ENCODE measurements at regions not wholly inside any gene's neighbourhood (a gene's known extent, or its start where the extent isn't known, plus 50 kb on each side); places are given as distances from the start of the nearest gene placed in this dataset.

DNA sequence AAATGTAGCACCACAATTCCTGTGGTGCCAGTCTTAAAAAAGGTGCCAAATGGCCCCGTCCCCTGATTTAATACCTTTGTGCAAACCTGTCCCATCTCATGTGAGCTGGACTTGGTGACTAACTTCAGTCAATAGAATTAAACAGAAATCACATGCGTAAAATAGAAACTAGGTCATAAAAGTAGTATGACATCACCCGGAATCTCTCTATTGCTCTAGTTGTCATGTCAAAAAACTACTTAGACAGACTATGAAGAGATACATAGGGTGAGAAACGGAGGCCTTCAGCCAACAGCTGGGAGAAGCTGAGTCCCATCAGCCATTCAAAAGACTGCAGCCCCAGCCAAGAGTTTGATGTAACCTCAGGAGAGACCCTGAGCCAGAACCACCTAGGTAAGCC is 293.5 kb upstream of the HS3ST1 start:
- H3K4me1 ChIP-seq (ENCODE audit: control insufficient read depth in 5 of 5, insufficient read depth in 5 of 5, low read length in 5 of 5) = peaks cover 0 to 4% (median 0%) of the 10 kb centered on the region in 5 donors
- H3K9ac ChIP-seq (ENCODE audit: low read length in 5 of 5) = no peak overlapping the region
- H3K36me3 ChIP-seq (ENCODE audit: control insufficient read depth in 5 of 5, insufficient read depth in 5 of 5, low read length in 5 of 5) = no peaks in the 10 kb centered on the region
- H3K27ac ChIP-seq (ENCODE audit: low read depth, low read length) = no peak overlapping the region
- H3K27me3 ChIP-seq (ENCODE audit: control insufficient read depth in 5 of 5, insufficient read depth in 4 of 5, low read length in 5 of 5) = no peaks in the 10 kb centered on the region
- H3K4me3 ChIP-seq (ENCODE audit: low read depth in 1 of 5, low read length in 5 of 5) = no peak overlapping the region
- no peaks in the 10 kb centered on the region for H3K9me3 ChIP-seq (ENCODE audit: control insufficient read depth in 5 of 5, low read length in 5 of 5)

GRCh38 chr4:11720292-11720691 is 291.6 kb upstream of the HS3ST1 start:
- Histone ChIP-seq H3K4me3 (ENCODE audit: low read depth in 1 of 5, low read length in 5 of 5) (no peak overlapping the region), H3K27me3 (ENCODE audit: control insufficient read depth in 5 of 5, insufficient read depth in 4 of 5, low read length in 5 of 5) (no peaks in the 10 kb centered on the region), H3K36me3 (ENCODE audit: control insufficient read depth in 5 of 5, insufficient read depth in 5 of 5, low read length in 5 of 5) (no peaks in the 10 kb centered on the region)

GRCh38 chr4:11719879-11720278 is 291.2 kb upstream of the HS3ST1 start:
- H3K36me3 ChIP-seq (ENCODE audit: control insufficient read depth in 5 of 5, insufficient read depth in 5 of 5, low read length in 5 of 5) = no peaks in the 10 kb centered on the region

More at GRCh38 chr4:11720292-11720691, 291.6 kb upstream of the HS3ST1 start:
- Histone ChIP-seq H3K27ac (ENCODE audit: low read depth, low read length) (no peak overlapping the region), H3K4me1 (ENCODE audit: control insufficient read depth in 5 of 5, insufficient read depth in 5 of 5, low read length in 5 of 5) (peaks cover 0 to 4% (median 0%) of the 10 kb centered on the region in 5 donors), H3K9ac (ENCODE audit: low read length in 5 of 5) (no peak overlapping the region), H3K9me3 (ENCODE audit: control insufficient read depth in 5 of 5, low read length in 5 of 5) (no peaks in the 10 kb centered on the region)

DNA sequence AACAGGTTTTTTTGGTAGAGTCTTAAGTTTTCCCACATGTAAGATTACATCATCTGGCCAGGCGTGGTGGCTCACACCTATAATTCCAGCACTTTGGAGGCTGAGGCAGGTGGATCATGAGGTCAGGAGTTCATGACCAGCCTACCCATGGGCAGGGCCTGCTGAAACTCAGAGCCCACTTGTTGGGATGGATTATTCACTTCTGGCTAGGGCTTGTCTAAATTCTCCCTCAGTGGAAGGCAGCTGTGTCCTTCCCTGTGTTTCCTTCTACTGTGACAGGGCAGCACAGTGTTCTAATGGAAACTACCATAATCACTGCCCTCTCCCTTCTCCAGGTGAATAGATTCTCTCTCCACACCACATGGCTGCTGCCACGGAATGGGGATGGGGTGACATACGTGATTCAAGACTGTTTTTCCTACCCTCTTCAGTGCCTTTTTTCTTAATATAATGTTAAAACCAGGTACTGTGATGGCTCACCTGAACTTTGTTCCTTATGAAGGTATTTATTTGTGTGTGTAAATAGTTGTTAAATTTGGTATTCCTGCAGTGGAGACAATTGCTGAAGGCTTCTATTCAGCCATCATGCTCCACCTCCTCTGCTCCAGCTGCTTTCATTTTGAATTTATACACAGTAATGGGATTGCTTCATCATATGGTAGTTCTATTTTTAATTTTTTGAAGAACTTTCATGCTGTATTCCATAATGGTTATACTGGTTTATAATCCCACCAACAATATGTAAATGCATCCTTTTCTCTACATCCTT is 287.2 kb upstream of the HS3ST1 start:
- Histone ChIP-seq H3K27ac (ENCODE audit: low read depth, low read length) (no peak overlapping the region), H3K4me3 (ENCODE audit: low read depth in 1 of 5, low read length in 5 of 5) (no peak overlapping the region), H3K9me3 (ENCODE audit: control insufficient read depth in 5 of 5, low read length in 5 of 5) (no peaks in the 10 kb centered on the region), H3K27me3 (ENCODE audit: control insufficient read depth in 5 of 5, insufficient read depth in 4 of 5, low read length in 5 of 5) (no peaks in the 10 kb centered on the region), H3K4me1 (ENCODE audit: control insufficient read depth in 5 of 5, insufficient read depth in 5 of 5, low read length in 5 of 5) (peaks cover 0 to 4% (median 0%) of the 10 kb centered on the region in 5 donors), H3K36me3 (ENCODE audit: control insufficient read depth in 5 of 5, insufficient read depth in 5 of 5, low read length in 5 of 5) (no peaks in the 10 kb centered on the region), H3K9ac (ENCODE audit: low read length in 5 of 5) (no peak overlapping the region)

More at GRCh38 chr4:11719879-11720278, 291.2 kb upstream of the HS3ST1 start:
- Histone ChIP-seq H3K27ac (ENCODE audit: low read depth, low read length) (no peak overlapping the region), H3K9me3 (ENCODE audit: control insufficient read depth in 5 of 5, low read length in 5 of 5) (no peaks in the 10 kb centered on the region), H3K9ac (ENCODE audit: low read length in 5 of 5) (no peak overlapping the region), H3K4me3 (ENCODE audit: low read depth in 1 of 5, low read length in 5 of 5) (no peak overlapping the region), H3K4me1 (ENCODE audit: control insufficient read depth in 5 of 5, insufficient read depth in 5 of 5, low read length in 5 of 5) (peaks cover 0 to 4% (median 0%) of the 10 kb centered on the region in 5 donors), H3K27me3 (ENCODE audit: control insufficient read depth in 5 of 5, insufficient read depth in 4 of 5, low read length in 5 of 5) (no peaks in the 10 kb centered on the region)

DNA sequence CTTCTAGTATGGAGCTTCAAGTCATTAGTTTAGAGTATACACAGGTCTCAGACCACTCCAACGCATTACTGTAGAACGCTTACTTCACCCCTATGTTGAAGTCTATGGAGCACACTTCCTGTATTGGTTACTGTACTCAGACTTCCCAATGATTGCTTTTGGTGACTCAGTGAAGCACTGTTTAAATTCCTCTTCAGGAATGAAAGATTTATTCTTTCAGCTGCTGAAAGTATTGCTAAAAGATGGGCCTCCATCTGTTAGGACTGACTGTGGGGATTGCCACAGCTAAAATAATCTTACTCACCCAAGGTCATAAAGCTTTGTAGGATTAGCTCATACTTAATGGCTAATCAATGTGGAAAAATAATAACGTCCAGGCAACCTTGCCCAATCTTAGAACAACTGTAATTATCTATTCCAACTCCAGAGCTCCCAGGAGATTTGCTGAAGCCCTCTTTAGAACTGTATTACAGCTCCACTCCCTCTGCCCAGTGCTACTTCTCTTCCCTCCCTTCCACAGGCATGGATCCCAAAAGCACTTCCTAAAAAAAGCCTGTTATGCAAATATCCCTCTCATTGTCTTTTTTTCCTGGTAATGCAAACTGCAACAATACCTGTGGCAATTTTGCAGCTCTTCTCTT is 281.9 kb upstream of the HS3ST1 start:
- H3K4me1 ChIP-seq (ENCODE audit: control insufficient read depth in 5 of 5, insufficient read depth in 5 of 5, low read length in 5 of 5) = no peaks in the 10 kb centered on the region
- H3K27ac ChIP-seq (ENCODE audit: low read depth, low read length) = no peak overlapping the region
- H3K27me3 ChIP-seq (ENCODE audit: control insufficient read depth in 5 of 5, insufficient read depth in 4 of 5, low read length in 5 of 5) = no peaks in the 10 kb centered on the region
- H3K4me3 ChIP-seq (ENCODE audit: low read depth in 1 of 5, low read length in 5 of 5) = no peak overlapping the region
- peaks cover 0 to 5% (median 0%) of the 10 kb centered on the region in 5 donors for H3K9me3 ChIP-seq (ENCODE audit: control insufficient read depth in 5 of 5, low read length in 5 of 5)
- H3K9ac ChIP-seq (ENCODE audit: low read length in 5 of 5) = no peak overlapping the region
- no peaks in the 10 kb centered on the region for H3K36me3 ChIP-seq (ENCODE audit: control insufficient read depth in 5 of 5, insufficient read depth in 5 of 5, low read length in 5 of 5)

GRCh38 chr4:11704186-11704830 is 275.6 kb upstream of the HS3ST1 start:
- Histone ChIP-seq H3K27ac (ENCODE audit: low read depth, low read length) (no peak overlapping the region), H3K9me3 (ENCODE audit: control insufficient read depth in 5 of 5, low read length in 5 of 5) (peaks cover 0 to 5% (median 0%) of the 10 kb centered on the region in 5 donors), H3K27me3 (ENCODE audit: control insufficient read depth in 5 of 5, insufficient read depth in 4 of 5, low read length in 5 of 5) (no peaks in the 10 kb centered on the region), H3K36me3 (ENCODE audit: control insufficient read depth in 5 of 5, insufficient read depth in 5 of 5, low read length in 5 of 5) (no peaks in the 10 kb centered on the region), H3K4me1 (ENCODE audit: control insufficient read depth in 5 of 5, insufficient read depth in 5 of 5, low read length in 5 of 5) (no peaks in the 10 kb centered on the region), H3K9ac (ENCODE audit: low read length in 5 of 5) (no peak overlapping the region), H3K4me3 (ENCODE audit: low read depth in 1 of 5, low read length in 5 of 5) (no peak overlapping the region)

GRCh38 chr4:11702886-11703557 is 274.3 kb upstream of the HS3ST1 start:
- Histone ChIP-seq H3K4me1 (ENCODE audit: control insufficient read depth in 5 of 5, insufficient read depth in 5 of 5, low read length in 5 of 5) (no peaks in the 10 kb centered on the region), H3K27me3 (ENCODE audit: control insufficient read depth in 5 of 5, insufficient read depth in 4 of 5, low read length in 5 of 5) (no peaks in the 10 kb centered on the region), H3K9ac (ENCODE audit: low read length in 5 of 5) (no peak overlapping the region), H3K4me3 (ENCODE audit: low read depth in 1 of 5, low read length in 5 of 5) (no peak overlapping the region), H3K36me3 (ENCODE audit: control insufficient read depth in 5 of 5, insufficient read depth in 5 of 5, low read length in 5 of 5) (no peaks in the 10 kb centered on the region), H3K9me3 (ENCODE audit: control insufficient read depth in 5 of 5, low read length in 5 of 5) (peaks cover 0 to 5% (median 0%) of the 10 kb centered on the region in 5 donors), H3K27ac (ENCODE audit: low read depth, low read length) (no peak overlapping the region)

GRCh38 chr4:11701966-11702725 is 273.5 kb upstream of the HS3ST1 start:
- Histone ChIP-seq H3K9ac (ENCODE audit: low read length in 5 of 5) (no peak overlapping the region), H3K4me1 (ENCODE audit: control insufficient read depth in 5 of 5, insufficient read depth in 5 of 5, low read length in 5 of 5) (no peaks in the 10 kb centered on the region), H3K4me3 (ENCODE audit: low read depth in 1 of 5, low read length in 5 of 5) (no peak overlapping the region), H3K36me3 (ENCODE audit: control insufficient read depth in 5 of 5, insufficient read depth in 5 of 5, low read length in 5 of 5) (no peaks in the 10 kb centered on the region), H3K9me3 (ENCODE audit: control insufficient read depth in 5 of 5, low read length in 5 of 5) (no peaks in the 10 kb centered on the region), H3K27me3 (ENCODE audit: control insufficient read depth in 5 of 5, insufficient read depth in 4 of 5, low read length in 5 of 5) (no peaks in the 10 kb centered on the region), H3K27ac (ENCODE audit: low read depth, low read length) (no peak overlapping the region)

- H3K9me3 ChIP-seq (ENCODE audit: control insufficient read depth in 5 of 5, low read length in 5 of 5) = no peaks in the 10 kb centered on the region
- no peak overlapping the region for H3K27ac ChIP-seq (ENCODE audit: low read depth, low read length)
- no peak overlapping the region for H3K4me3 ChIP-seq (ENCODE audit: low read depth in 1 of 5, low read length in 5 of 5)
- H3K27me3 ChIP-seq (ENCODE audit: control insufficient read depth in 5 of 5, insufficient read depth in 4 of 5, low read length in 5 of 5) = no peaks in the 10 kb centered on the region
- H3K36me3 ChIP-seq (ENCODE audit: control insufficient read depth in 5 of 5, insufficient read depth in 5 of 5, low read length in 5 of 5) = no peaks in the 10 kb centered on the region
- no peaks in the 10 kb centered on the region for H3K4me1 ChIP-seq (ENCODE audit: control insufficient read depth in 5 of 5, insufficient read depth in 5 of 5, low read length in 5 of 5)
- H3K9ac ChIP-seq (ENCODE audit: low read length in 5 of 5) = no peak overlapping the region
Observed at GRCh38 chr4:11700751-11701226, 272.1 kb upstream of the HS3ST1 start.

Data from subcutaneous abdominal adipose tissue (tissue), 5 donors.